ENCODE measurements at regions not wholly inside any gene's neighbourhood (a gene's known extent, or its start where the extent isn't known, plus 50 kb on each side); places are given as distances from the start of the nearest gene placed in this dataset.

GRCh38 chr2:42854207-42854818 lies 61.9 kb upstream of the HAAO start:
- Histone ChIP-seq H3K79me2 (ENCODE audit: control insufficient read depth, insufficient read depth, low read length) (no peaks in the 10 kb centered on the region), H3K9ac (ENCODE audit: control insufficient read depth, insufficient read depth, low read length) (no peak overlapping the region), H3K27ac (ENCODE audit: control insufficient read depth, insufficient read depth) (no peak overlapping the region), H3K36me3 (ENCODE audit: control insufficient read depth in 2 of 2, insufficient read depth in 2 of 2, low read length in 1 of 2) (no peaks in the 10 kb centered on the region), H3K27me3 (replicated peaks in 1 of 2; ENCODE audit: control insufficient read depth in 2 of 2, insufficient read depth in 2 of 2, low read length in 1 of 2) (peaks cover 0 to 2% of the 10 kb centered on the region in 2 experiments; a peak in 1 of 4 replicates), H3K4me2 (ENCODE audit: control insufficient read depth, insufficient read depth) (no peak overlapping the region), H3K4me1 (ENCODE audit: control insufficient read depth, insufficient read depth, low read length) (no peaks in the 10 kb centered on the region), H3K9me3 (replicated peaks; ENCODE audit: control insufficient read depth, insufficient read depth, low read length) (no peaks in the 10 kb centered on the region), H4K20me1 (ENCODE audit: control insufficient read depth, insufficient read depth) (no peaks in the 10 kb centered on the region), H2AFZ (ENCODE audit: control insufficient read depth, low read depth, low read length) (no peak overlapping the region), H3K4me3 (no peak overlapping the region)
- WGBS (ENCODE audit: insufficient coverage, insufficient replicate concordance, low lambda C conversion rate, missing lambda C conversion rate), result 50% methylated on average over 16 of the region's 16 CpGs
- in situ Hi-C loops (cut with MboI) (no loop called here), intact Hi-C loops (cut with micrococcal nuclease; ENCODE audit: unreplicated experiment) (loop anchor here (10.0 kb wide), 2 partner anchors 270 to 370 kb away; partner anchors contain the start of gene ZFP36L2)
- ChIA-PET RAD21 (ENCODE audit: unreplicated experiment) (interaction anchor here (1.3 kb wide), 1 partner anchor 630 kb away, joined by 3 read pairs; no protein-coding TSS in a partner anchor), SMC1A (ENCODE audit: uncharacterized antibody, unreplicated experiment) (no interaction called here), POLR2A (no interaction called here), CTCF (interaction anchor here (1.4 kb wide), 1 partner anchor 23 kb away, joined by 6 read pairs; no protein-coding TSS in a partner anchor)
- no peak for FAIRE-seq
- BruUV-seq (replicated peaks), result no TSS peak
- ATAC-seq, result no peak
- DNase-seq (ENCODE audit: low read depth, low spot score), result no peak
- TF ChIP-seq SMAD1 (IDR thresholded peaks at IDR 0.05; ENCODE audit: low read depth, partially characterized antibody) (no peak), WRNIP1 (IDR thresholded peaks at IDR 0.05; ENCODE audit: borderline replicate concordance, low read depth, low read length) (no peak), USF1 (IDR thresholded peaks at IDR 0.05; ENCODE audit: borderline replicate concordance, extremely low read length, insufficient read depth, low read depth, low read length) (no peak), TCF3 (IDR thresholded peaks at IDR 0.05; ENCODE audit: borderline replicate concordance, insufficient read depth, low read depth, low read length) (no peak), MTA3 (IDR thresholded peaks at IDR 0.05; ENCODE audit: borderline replicate concordance, low read length) (no peak), CBX5 (IDR thresholded peaks at IDR 0.05; ENCODE audit: low read depth) (no peak), CTCF (IDR thresholded peaks at IDR 0.05 in 2 of 3, conservative IDR thresholded peaks at IDR 0.05 in 1 of 3; ENCODE audit: control insufficient read depth in 2 of 3, extremely low read depth in 1 of 3, insufficient read depth in 1 of 3, low read depth in 3 of 3, low read length in 3 of 3) (no peak), NR2C2 (IDR thresholded peaks at IDR 0.05; ENCODE audit: borderline replicate concordance, control insufficient read depth, insufficient read length, low read depth) (no peak), ATF7 (IDR thresholded peaks at IDR 0.05; ENCODE audit: low read depth) (no peak), PBX3 (IDR thresholded peaks at IDR 0.05; ENCODE audit: insufficient replicate concordance, low read depth, low read length) (no peak), ATF3 (IDR thresholded peaks at IDR 0.05; ENCODE audit: borderline replicate concordance, extremely low read depth, low read depth, low read length) (no peak), HCFC1 (IDR thresholded peaks at IDR 0.05; ENCODE audit: low read length) (no peak), IKZF1 (conservative IDR thresholded peaks at IDR 0.05) (no peak), RUNX3 (IDR thresholded peaks at IDR 0.05; ENCODE audit: low read length) (no peak), POLR2A (IDR thresholded peaks at IDR 0.05; ENCODE audit: low read depth, low read length) (no peak), SIN3A (IDR thresholded peaks at IDR 0.05; ENCODE audit: low read depth, low read length) (no peak), EP300 (IDR thresholded peaks at IDR 0.05; ENCODE audit: borderline replicate concordance in 1 of 2, control insufficient read depth in 1 of 2, low read depth in 2 of 2, low read length in 2 of 2) (no peak), ETV6 (conservative IDR thresholded peaks at IDR 0.05 in 1 of 2, IDR thresholded peaks at IDR 0.05 in 1 of 2; ENCODE audit: borderline replicate concordance in 1 of 2, low read depth in 1 of 2) (no peak)
